H1 (cell line): ENCODE measurements at regions not wholly inside any gene's neighbourhood (a gene's known extent, or its start where the extent isn't known, plus 50 kb on each side); places are given as distances from the start of the nearest gene placed in this dataset.

Experiments
- KDM5A ChIP-seq: fragments of 200-600 bp; IDR thresholded peaks from 2 replicates; pipeline ENCODE4 v1.7.1; 2012; ENCODE audit warnings: mild to moderate bottlenecking, low read length, inconsistent platforms, mixed read lengths
- RXRA ChIP-seq: IDR thresholded peaks from 2 replicates; pipeline ENCODE4 v1.6.1; 2011; ENCODE audit warnings: low read depth, mild to moderate bottlenecking, low read length, moderate library complexity; ENCODE audit not compliant: insufficient read depth
- SP1 ChIP-seq: IDR thresholded peaks from 2 replicates; pipeline ENCODE4 v1.6.1; 2011; ENCODE audit warnings: low read depth, low read length
- SP4 ChIP-seq: IDR thresholded peaks from 2 replicates; pipeline ENCODE4 v1.6.1; 2012; ENCODE audit warnings: low read length, inconsistent platforms
- TCF12 ChIP-seq: IDR thresholded peaks from 2 replicates; pipeline ENCODE4 v1.6.1; 2011; ENCODE audit warnings: low read depth, mild to moderate bottlenecking, low read length

GRCh38 chr7:11302121-11302520 is 328.4 kb downstream of the PHF14 start (continued):
- TF ChIP-seq SP4: no peak
- no peak for TF ChIP-seq KDM5A
- no peak for TF ChIP-seq RXRA
- no peak for TF ChIP-seq TCF12
- TF ChIP-seq SP1: no peak
